BLaER1 treated with 17β-estradiol and CSF1 and Interleukin-3, amounts not matched to agents 10 nM and 100 nM (cell line): ENCODE measurements at regions not wholly inside any gene's neighbourhood (a gene's known extent, or its start where the extent isn't known, plus 50 kb on each side); places are given as distances from the start of the nearest gene placed in this dataset.

ENCODE experiments used
- H3K27ac ChIP-seq, 11 experiments: shearing (Covaris generic); formaldehyde crosslinking; 2 replicates each; pipeline ENCODE4 v1.8.1; 2022
- H3K27me3 ChIP-seq, 11 experiments: shearing (Covaris generic); formaldehyde crosslinking; 2 replicates each; pipeline ENCODE4 v1.8.1; 2022
- H3K36me3 ChIP-seq, 11 experiments: shearing (Covaris generic); formaldehyde crosslinking; 2 replicates each; pipeline ENCODE4 v1.8.1; 2022
- H3K4me1 ChIP-seq, 10 experiments: shearing (Covaris generic); formaldehyde crosslinking; 2 replicates each; pipeline ENCODE4 v1.8.1; 2022
- H3K4me2 ChIP-seq, 11 experiments: shearing (Covaris generic); formaldehyde crosslinking; 2 replicates each; pipeline ENCODE4 v1.8.1; 2022
- H3K4me3 ChIP-seq, 10 experiments: shearing (Covaris generic); formaldehyde crosslinking; 2 replicates each; pipeline ENCODE4 v1.8.1; 2022
- H3K9ac ChIP-seq, 11 experiments: shearing (Covaris generic); formaldehyde crosslinking; 2 replicates each; pipeline ENCODE4 v1.8.1; 2022
- H3K9me3 ChIP-seq, 11 experiments: shearing (Covaris generic); formaldehyde crosslinking; replicated peaks in 1 of 11; 2 replicates each; pipeline ENCODE4 v1.8.1; 2022
- H4K20me1 ChIP-seq, 11 experiments: shearing (Covaris generic); formaldehyde crosslinking; 2 replicates each; pipeline ENCODE4 v1.8.1; 2022
- Cebpa-rat ChIP-seq, 11 experiments: shearing (Covaris generic); IDR thresholded peaks; 2 replicates each; pipeline ENCODE4 v1.8.1; 2022

DNA sequence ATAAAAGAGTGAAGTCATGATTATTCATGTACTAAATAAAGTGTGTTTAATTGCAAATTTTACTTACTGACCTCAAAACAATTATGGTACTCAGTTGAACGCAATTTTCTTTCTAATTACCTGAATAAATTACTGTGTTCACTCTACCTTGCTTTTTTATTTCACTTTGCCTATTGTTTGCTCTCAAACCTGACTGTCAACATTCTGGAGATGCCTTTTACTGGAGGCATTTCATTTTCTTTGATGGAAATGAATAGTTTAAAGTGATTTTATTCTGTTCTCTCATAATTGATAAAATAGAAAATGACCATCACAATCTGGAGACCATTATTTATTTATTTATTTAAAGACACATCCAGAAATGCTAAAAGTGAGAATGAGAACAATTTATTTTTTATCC is 811.5 kb upstream of the ATXN8OS start:
- Histone ChIP-seq H3K9me3 (no peaks in the 10 kb centered on the region), H3K4me2 (no peak overlapping the region), H3K4me3 (no peak overlapping the region), H3K27me3 (no peaks in the 10 kb centered on the region), H3K4me1 (peaks cover 0 to 8% (median 4%) of the 10 kb centered on the region in 10 experiments; a peak in 6 of 20 replicates), H3K9ac (no peak overlapping the region), H3K27ac (no peak overlapping the region), H3K36me3 (no peaks in the 10 kb centered on the region), H4K20me1 (no peaks in the 10 kb centered on the region)
- no peak for TF ChIP-seq Cebpa-rat (IDR thresholded peaks at IDR 0.05)

DNA sequence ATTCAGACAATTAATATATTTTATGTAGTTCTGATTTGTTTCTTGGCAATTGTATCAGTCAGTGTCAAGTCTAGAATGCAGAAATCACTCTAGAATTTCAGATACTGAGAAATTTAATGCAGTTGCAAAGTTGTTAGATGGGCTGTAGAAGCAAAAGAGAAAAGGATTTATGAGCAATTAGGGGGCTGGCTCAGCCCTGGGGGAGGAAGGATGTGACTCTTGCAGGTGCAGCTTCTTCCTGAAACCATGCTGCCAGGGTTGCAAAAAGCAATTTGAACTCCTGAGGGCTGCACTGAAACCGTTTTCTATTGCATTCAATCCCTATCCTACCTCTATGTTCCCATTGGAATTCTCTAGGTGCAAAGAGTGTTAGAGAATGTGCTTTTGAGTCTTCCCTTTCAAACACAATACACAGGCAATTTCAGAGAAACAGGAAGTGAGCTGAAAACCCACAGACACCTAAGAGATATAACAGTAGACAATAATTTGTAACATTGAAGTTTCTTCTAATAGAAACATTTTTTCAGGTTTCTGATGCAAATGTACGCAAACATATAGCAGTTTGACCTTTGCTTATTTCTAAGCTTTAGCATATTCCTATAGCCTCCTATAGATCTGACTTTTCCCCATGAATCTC is 814.7 kb upstream of the ATXN8OS start:
- H3K36me3 ChIP-seq: no peaks in the 10 kb centered on the region
- no peak overlapping the region for H3K4me3 ChIP-seq
- no peak overlapping the region for H3K9ac ChIP-seq
- peaks cover 0 to 8% (median 4%) of the 10 kb centered on the region in 10 experiments; a peak in 6 of 20 replicates for H3K4me1 ChIP-seq
- no peak overlapping the region for H3K27ac ChIP-seq
- TF ChIP-seq Cebpa-rat (IDR thresholded peaks at IDR 0.05): no peak
- no peaks in the 10 kb centered on the region for H3K9me3 ChIP-seq
- H3K4me2 ChIP-seq: no peak overlapping the region; a peak in 2 of 22 replicates
- no peaks in the 10 kb centered on the region for H4K20me1 ChIP-seq
- no peaks in the 10 kb centered on the region for H3K27me3 ChIP-seq

DNA sequence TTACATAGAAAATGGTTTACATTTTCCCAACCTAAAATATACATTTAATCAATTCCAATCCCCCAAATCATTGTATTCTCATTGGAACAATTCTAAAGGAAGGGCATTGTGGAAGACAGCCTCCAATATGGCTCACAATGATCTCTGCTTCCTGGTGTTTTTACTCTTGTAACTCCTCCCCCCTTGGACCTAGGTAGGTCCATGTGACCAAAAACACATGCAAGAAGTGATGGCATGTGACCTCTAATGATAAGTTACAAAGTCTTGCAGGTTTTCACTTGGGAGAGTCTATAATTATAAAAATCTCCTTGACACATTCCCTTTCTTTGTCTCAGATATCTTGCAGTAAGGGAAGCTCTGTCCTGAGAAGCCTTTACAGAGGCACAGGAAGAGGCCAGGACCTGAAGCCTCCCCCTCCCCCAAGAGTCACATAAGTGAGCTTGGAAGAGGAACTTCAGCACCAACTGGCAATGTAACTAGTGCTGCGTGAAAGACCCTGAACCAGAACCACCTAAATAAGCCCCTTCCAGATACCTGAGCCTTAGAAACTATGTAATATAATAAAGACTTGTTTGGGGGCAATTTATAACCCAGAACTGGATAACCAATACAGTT is 816.2 kb upstream of the ATXN8OS start:
- no peak overlapping the region for H3K4me3 ChIP-seq
- H4K20me1 ChIP-seq: no peaks in the 10 kb centered on the region
- no peak for TF ChIP-seq Cebpa-rat (IDR thresholded peaks at IDR 0.05)
- H3K27me3 ChIP-seq: no peaks in the 10 kb centered on the region
- H3K36me3 ChIP-seq: no peaks in the 10 kb centered on the region
- H3K9ac ChIP-seq: no peak overlapping the region
- no peak overlapping the region for H3K27ac ChIP-seq
- H3K9me3 ChIP-seq: peaks cover 0 to 2% (median under 1%) of the 10 kb centered on the region in 11 experiments; a peak in 6 of 22 replicates
- H3K4me2 ChIP-seq: 0 out of 22 replicates have a peak overlapping the region, but pooled peaks of 1 of the 11 experiments have one; percentile 4
- peaks cover 0 to 8% (median 4%) of the 10 kb centered on the region in 10 experiments; a peak in 6 of 20 replicates for H3K4me1 ChIP-seq

DNA sequence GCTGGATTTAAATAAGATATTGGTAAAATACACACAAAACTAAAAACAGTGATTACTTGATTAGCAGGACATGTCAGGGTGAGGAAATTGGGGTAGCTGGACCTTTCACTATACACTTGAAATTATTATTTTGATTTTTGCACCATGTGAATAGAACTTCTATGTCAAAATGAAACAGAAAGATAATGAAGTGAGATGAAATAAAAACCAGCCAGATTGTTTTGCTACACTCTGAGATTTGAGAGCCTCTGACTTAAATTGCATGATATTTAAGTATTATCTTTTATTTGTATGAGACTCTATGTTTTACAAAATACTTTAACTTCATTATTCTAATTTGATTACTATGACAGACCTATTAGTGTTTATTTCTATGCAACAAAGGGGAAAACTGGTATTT is 819.6 kb upstream of the ATXN8OS start:
- H3K27ac ChIP-seq: no peak overlapping the region
- H3K4me2 ChIP-seq: no peak overlapping the region
- H3K9me3 ChIP-seq: peaks cover 0 to 12% (median 6%) of the 10 kb centered on the region in 11 experiments; a peak in 9 of 22 replicates

DNA sequence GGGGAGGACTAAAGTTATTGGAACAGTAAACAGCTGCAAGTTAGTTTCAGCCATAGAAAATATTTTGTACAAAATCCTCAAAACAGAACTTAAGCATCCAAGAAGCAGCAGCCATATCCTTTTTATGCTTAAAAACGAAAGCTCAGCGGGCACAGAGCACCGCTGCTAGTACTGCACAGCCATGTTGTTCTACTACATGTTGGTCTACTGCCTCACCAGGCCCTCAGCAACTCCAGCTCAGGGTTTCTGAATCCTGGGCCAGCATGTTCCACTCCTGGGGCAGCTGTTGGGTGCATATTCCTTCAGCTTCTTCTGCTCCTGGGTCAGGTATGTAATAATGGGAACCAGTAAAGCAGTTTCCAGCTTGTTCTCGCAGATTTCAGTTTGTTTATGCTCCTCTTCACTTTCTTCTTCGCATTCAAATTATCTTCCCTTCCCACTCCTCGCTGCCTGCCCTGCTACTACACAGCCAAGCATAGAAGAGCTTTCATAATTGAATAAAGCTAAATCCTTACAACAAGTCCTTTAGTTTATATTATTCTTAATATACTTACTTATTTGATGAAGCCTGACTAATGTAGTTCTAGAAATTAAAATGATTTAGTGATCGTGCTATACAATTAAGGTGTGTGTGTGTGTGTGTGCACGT is 820.5 kb upstream of the ATXN8OS start:
- no peaks in the 10 kb centered on the region for H3K36me3 ChIP-seq
- no peak overlapping the region for H3K9ac ChIP-seq
- no peaks in the 10 kb centered on the region for H3K27me3 ChIP-seq
- no peak for TF ChIP-seq Cebpa-rat (IDR thresholded peaks at IDR 0.05)
- H3K27ac ChIP-seq: no peak overlapping the region
- no peak overlapping the region for H3K4me2 ChIP-seq
- no peak overlapping the region for H3K4me3 ChIP-seq
- H3K4me1 ChIP-seq: 0 out of 20 replicates have a peak, but pooled peaks cover 0 to 5% (median 0%) of the 10 kb centered on the region in 10 experiments
- H4K20me1 ChIP-seq: no peaks in the 10 kb centered on the region
- peaks cover 0 to 12% (median 6%) of the 10 kb centered on the region in 11 experiments; a peak in 9 of 22 replicates for H3K9me3 ChIP-seq

More for the DNA sequence above, 819.6 kb upstream of the ATXN8OS start:
- H4K20me1 ChIP-seq: no peaks in the 10 kb centered on the region
- H3K36me3 ChIP-seq: no peaks in the 10 kb centered on the region
- no peaks in the 10 kb centered on the region for H3K27me3 ChIP-seq
- no peak overlapping the region for H3K4me3 ChIP-seq
- no peak overlapping the region for H3K9ac ChIP-seq
- peaks cover 0 to 8% (median 4%) of the 10 kb centered on the region in 10 experiments; a peak in 6 of 20 replicates for H3K4me1 ChIP-seq
- no peak for TF ChIP-seq Cebpa-rat (IDR thresholded peaks at IDR 0.05)

DNA sequence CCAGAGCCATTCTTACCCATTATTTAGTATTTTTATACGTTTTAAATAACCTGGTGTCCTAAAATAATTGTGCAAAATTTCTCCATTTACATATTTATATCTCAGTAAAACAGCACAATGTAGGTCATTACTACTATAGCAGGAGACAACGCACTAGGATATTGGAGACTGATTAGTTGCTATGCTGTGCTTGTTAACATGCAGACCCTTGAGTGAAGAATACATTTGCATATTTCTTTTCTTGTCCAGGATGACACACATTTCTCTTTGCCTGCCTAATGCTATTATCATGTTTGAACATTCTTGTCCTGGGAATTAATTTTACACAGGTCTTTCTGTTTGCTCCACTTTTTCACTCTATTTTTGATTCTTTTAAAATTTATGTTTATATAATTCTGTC is 823.8 kb upstream of the ATXN8OS start:
- Histone ChIP-seq H4K20me1 (no peaks in the 10 kb centered on the region), H3K4me3 (no peak overlapping the region), H3K9ac (no peak overlapping the region), H3K4me1 (0 out of 20 replicates have a peak, but pooled peaks cover 0 to 5% (median 0%) of the 10 kb centered on the region in 10 experiments), H3K36me3 (no peaks in the 10 kb centered on the region), H3K9me3 (peaks cover 0 to 12% (median 6%) of the 10 kb centered on the region in 11 experiments; a peak in 9 of 22 replicates), H3K27me3 (no peaks in the 10 kb centered on the region), H3K27ac (no peak overlapping the region), H3K4me2 (no peak overlapping the region)
- no peak for TF ChIP-seq Cebpa-rat (IDR thresholded peaks at IDR 0.05)

DNA sequence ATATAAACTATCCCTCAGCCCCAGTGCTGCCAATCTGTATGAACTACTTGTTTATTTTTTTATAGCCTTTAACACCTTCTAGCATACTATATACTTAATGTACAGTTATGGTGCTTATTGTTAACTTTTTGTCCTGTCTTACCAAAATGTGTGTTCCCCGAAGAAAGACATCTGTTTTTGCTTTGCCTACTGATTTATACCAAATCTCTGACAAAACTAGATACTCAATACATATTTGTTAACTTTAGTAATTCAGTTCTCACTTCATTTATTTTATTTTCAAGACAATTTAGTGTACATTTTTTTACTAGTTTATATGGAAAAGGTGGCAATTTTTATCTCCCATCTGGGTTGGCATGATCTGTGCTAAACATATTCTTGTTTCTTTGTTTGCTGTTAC is 824.3 kb upstream of the ATXN8OS start:
- H3K9ac ChIP-seq: no peak overlapping the region
- H3K36me3 ChIP-seq: no peaks in the 10 kb centered on the region
- H3K4me3 ChIP-seq: no peak overlapping the region
- TF ChIP-seq Cebpa-rat (IDR thresholded peaks at IDR 0.05): no peak
- H3K4me1 ChIP-seq: 0 out of 20 replicates have a peak, but pooled peaks cover 0 to 5% (median 0%) of the 10 kb centered on the region in 10 experiments
- no peaks in the 10 kb centered on the region for H4K20me1 ChIP-seq
- H3K4me2 ChIP-seq: no peak overlapping the region
- no peaks in the 10 kb centered on the region for H3K27me3 ChIP-seq
- peaks cover 0 to 12% (median 6%) of the 10 kb centered on the region in 11 experiments; a peak in 9 of 22 replicates for H3K9me3 ChIP-seq
- H3K27ac ChIP-seq: no peak overlapping the region

DNA sequence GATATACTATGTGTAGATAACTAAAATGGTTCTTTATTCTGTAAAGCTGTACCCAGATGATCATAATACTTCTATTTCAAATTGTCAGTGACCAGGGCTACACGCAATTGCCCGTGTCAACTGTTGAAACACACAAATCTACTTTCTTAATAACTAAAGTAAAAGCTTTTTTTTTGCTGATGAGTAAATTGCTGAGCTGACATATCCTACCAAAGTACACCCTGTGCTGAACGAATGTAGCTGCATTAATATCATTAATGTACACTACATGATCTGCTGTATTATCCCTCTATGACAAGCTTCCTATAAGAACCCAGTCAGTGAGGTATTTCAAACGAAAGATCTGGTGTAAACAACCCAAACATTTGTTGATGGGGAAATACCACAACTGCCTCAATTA is 827.2 kb upstream of the ATXN8OS start:
- H3K4me1 ChIP-seq: 0 out of 20 replicates have a peak, but pooled peaks cover 0 to 5% (median 0%) of the 10 kb centered on the region in 10 experiments

DNA sequence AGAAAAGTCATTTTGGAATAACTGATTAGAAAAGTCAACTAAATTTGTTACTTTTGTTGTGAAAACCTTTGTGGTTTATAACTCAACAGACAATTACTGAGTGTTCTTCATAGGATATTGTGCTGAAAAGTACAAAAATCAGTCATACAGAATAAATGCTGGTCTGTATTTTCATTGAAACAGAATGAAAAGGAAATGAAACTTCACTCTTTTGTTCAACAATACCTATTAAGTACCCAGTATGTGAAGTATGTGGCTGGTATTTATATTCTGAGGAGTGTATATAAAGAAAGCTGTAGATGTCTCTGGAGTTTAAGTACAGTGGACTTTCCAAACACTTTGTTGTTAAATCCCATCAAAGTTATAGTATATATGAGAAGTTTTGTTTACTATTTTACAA is 828.4 kb upstream of the ATXN8OS start:
- Histone ChIP-seq H3K36me3 (no peaks in the 10 kb centered on the region), H3K27ac (no peak overlapping the region), H3K4me3 (no peak overlapping the region), H3K4me2 (no peak overlapping the region), H3K4me1 (no peaks in the 10 kb centered on the region), H3K9ac (no peak overlapping the region), H3K27me3 (no peaks in the 10 kb centered on the region), H3K9me3 (no peaks in the 10 kb centered on the region), H4K20me1 (no peaks in the 10 kb centered on the region)
- TF ChIP-seq Cebpa-rat (IDR thresholded peaks at IDR 0.05): no peak

More for the DNA sequence above, 827.2 kb upstream of the ATXN8OS start:
- no peak overlapping the region for H3K4me3 ChIP-seq
- no peak overlapping the region for H3K27ac ChIP-seq
- H3K9ac ChIP-seq: no peak overlapping the region
- TF ChIP-seq Cebpa-rat (IDR thresholded peaks at IDR 0.05): no peak
- H4K20me1 ChIP-seq: no peaks in the 10 kb centered on the region
- no peak overlapping the region for H3K4me2 ChIP-seq
- no peaks in the 10 kb centered on the region for H3K36me3 ChIP-seq
- no peaks in the 10 kb centered on the region for H3K27me3 ChIP-seq
- no peaks in the 10 kb centered on the region for H3K9me3 ChIP-seq
